Astrocyte of the cerebellum (primary cell): ENCODE measurements at regions not wholly inside any gene's neighbourhood (a gene's known extent, or its start where the extent isn't known, plus 50 kb on each side); places are given as distances from the start of the nearest gene placed in this dataset.

Source experiments
- DNase-seq: peaks from one replicate; pipeline ENCODE4 v3.0.0-alpha.2; 2011; ENCODE audit warnings: low read depth
- H3K4me3 ChIP-seq: 2 replicates; pipeline ENCODE4 v1.5.1; 2011; ENCODE audit warnings: mild to moderate bottlenecking, low read depth, low read length, moderate library complexity
- in situ Hi-C: cut with HindIII; loops from 2 replicates; pipeline ENCODE4 v1.10.0; 2017; ENCODE audit warnings: low sequenced_read_pairs
- TF ChIP-seq, protein P1 (sequence below): IDR thresholded peaks from 2 replicates; pipeline ENCODE4 v1.5.1; 2012; ENCODE audit warnings: low read length, low read depth, moderate library complexity, mild to moderate bottlenecking; ENCODE audit errors: missing control alignments

DNA sequence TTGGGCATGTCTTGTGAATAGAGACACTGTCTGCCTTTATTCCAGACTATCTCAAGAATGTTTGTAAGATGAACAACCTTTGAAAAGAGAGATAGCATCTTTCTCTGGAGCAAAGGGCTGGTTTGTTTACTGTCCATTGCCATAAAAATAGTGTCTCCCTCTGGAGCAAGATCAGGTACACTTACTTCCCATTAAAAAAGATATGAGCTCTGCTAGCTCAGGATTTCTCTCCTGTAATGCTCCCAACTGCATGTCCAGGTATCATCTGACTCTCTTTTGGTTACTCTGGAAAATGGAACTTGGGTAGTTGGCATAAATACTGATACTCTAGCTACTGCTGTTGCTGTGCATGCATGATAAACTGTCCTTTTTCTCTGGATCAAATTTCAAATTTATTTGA is 381.1 kb downstream of the TFEC start:
- no peak for DNase-seq
- TF ChIP-seq, protein P1, sequence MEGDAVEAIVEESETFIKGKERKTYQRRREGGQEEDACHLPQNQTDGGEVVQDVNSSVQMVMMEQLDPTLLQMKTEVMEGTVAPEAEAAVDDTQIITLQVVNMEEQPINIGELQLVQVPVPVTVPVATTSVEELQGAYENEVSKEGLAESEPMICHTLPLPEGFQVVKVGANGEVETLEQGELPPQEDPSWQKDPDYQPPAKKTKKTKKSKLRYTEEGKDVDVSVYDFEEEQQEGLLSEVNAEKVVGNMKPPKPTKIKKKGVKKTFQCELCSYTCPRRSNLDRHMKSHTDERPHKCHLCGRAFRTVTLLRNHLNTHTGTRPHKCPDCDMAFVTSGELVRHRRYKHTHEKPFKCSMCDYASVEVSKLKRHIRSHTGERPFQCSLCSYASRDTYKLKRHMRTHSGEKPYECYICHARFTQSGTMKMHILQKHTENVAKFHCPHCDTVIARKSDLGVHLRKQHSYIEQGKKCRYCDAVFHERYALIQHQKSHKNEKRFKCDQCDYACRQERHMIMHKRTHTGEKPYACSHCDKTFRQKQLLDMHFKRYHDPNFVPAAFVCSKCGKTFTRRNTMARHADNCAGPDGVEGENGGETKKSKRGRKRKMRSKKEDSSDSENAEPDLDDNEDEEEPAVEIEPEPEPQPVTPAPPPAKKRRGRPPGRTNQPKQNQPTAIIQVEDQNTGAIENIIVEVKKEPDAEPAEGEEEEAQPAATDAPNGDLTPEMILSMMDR, result no peak
- H3K4me3 ChIP-seq, result no peak overlapping the region
- in situ Hi-C loops, result no loop called here

DNA sequence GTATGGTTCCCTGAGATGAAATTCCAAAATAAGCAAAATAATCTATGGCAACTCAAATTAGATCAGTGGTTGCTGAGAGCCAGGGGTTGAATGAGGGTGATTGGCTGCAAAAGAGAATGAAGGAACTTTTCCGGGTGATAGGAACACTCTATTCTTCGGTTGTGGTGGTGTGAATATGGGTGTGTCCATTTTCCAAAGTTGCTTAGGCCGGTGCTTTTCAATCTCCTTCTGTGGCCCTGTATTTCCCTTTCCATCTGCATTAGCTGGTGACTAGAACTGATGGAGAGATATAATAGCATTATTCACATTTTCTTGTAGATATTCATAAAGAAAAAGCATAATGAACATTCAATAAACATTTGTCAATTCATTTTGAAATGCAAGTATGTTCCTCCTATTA is 382.9 kb downstream of the TFEC start:
- TF ChIP-seq, protein P1, result no peak
- H3K4me3 ChIP-seq, result no peak overlapping the region
- DNase-seq, result no peak
- in situ Hi-C loops, result no loop called here

DNA sequence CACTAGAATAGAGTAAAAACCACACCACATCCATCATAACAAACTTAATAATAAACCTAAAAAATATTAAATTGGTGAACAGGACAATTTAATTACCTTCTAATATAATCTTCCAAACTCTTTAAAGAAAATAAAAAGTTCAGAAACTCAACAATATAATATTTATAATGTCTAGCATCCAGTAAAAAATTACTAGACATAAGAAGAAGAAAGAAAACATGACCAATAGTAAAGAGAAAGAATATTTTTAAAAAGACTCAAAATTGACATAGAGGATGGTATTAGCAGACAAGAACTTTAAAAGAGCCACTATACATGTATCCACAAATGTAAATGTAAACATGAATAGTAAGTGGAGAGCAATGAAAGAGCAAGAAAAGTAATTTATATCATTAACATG is 388.4 kb downstream of the TFEC start:
- TF ChIP-seq, protein P1, result no peak
- DNase-seq, result no peak
- no peak overlapping the region for H3K4me3 ChIP-seq
- in situ Hi-C loops, result no loop called here

DNA sequence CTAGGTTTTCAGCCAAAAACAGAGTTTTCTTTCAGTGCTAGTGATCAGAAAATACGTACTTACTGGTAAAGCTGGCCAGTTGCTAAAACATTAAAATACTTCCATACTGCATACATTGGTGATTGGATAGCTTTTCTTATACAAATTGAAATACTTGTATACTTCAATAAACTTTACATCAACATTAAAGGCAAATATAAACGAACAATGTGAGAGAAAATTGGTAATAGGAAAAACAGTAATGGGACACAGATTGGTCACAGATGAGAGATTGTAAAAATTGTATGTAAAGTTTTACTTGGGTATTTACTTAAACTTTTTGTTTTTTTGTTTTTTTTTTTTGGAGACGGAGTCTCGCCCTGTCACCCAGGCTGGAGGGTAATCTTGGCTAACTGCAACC is 391.7 kb downstream of the TFEC start:
- TF ChIP-seq, protein P1, result no peak
- no peak overlapping the region for H3K4me3 ChIP-seq
- in situ Hi-C loops, result no loop called here
- DNase-seq, result no peak

DNA sequence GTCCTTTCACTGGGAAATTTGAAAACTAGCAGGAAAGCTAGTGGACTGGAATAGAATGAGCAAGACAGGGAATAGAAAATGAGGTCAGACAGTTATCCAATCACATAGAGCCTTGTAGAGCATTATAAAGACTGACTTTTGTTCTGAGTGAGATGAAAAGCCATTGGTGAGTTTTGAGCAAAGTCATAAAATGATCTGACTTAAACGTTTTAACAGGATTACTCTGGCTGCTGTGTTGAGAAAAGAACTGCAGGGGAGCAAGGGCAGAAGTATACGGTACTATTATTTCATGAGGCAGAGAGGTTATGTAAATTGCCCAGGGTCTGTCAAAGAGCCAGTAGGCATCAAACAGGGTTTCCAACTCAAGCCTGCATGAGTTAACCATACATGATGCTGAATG is 393.4 kb downstream of the TFEC start:
- in situ Hi-C loops, result no loop called here
- H3K4me3 ChIP-seq, result no peak overlapping the region
- DNase-seq, result no peak
- TF ChIP-seq, protein P1, result no peak

DNA sequence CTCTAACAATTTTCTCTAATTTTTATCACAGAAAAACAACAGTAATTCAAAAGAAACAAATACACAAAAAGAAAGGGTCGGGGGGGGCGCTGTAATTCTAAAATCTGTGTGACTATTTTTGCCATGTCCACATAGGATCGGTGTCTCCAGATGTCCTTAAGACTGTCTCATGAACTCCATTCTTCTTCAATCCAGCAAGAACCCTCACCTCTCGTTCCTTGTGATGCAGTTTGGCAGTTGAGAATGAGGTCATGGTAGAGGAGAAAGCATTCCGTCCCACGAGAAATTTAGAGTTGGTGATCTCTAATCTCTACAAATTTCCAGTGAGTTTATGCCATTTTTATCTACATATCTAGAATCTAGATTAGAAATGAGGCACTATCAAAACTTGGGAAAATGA is 394.7 kb downstream of the TFEC start:
- H3K4me3 ChIP-seq, result no peak overlapping the region
- DNase-seq, result no peak
- in situ Hi-C loops, result no loop called here
- TF ChIP-seq, protein P1, result no peak

DNA sequence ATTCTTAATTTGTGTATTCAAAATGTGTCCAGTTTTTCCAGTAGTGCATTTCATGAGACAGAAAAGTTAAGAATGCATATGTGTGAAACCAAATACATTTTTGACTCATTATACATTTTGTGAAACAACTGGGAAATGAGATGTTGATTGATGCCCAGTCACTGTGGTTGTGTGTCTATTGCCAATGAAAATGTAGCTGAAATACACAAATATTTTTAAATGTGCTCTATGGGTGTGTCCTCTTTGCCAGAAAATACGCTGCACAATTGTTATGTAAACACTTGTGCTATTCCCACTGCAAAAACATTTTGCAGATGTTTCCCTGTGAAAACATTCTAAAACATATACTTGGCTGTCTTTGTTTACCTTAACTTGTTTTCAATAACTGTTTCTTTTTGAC is 395.2 kb downstream of the TFEC start:
- DNase-seq, result no peak
- in situ Hi-C loops, result no loop called here
- TF ChIP-seq, protein P1, result no peak
- no peak overlapping the region for H3K4me3 ChIP-seq
